SU-DHL-6 (cell line): ENCODE measurements at regions not wholly inside any gene's neighbourhood (a gene's known extent, or its start where the extent isn't known, plus 50 kb on each side); places are given as distances from the start of the nearest gene placed in this dataset.

Experiments
- H2AFZ ChIP-seq: fragments of 200-600 bp; sonication (generic); 2 replicates; pipeline ENCODE4 v1.6.1; 2014; ENCODE audit warnings: low read depth, mild to moderate bottlenecking, moderate library complexity, mixed read lengths, antibody characterized with exemption, low read length; ENCODE audit not compliant: severe bottlenecking
- H3F3A ChIP-seq: fragments of 200-600 bp; shearing (Covaris generic); 2 replicates; pipeline ENCODE4 v1.6.0; 2016; ENCODE audit warnings: antibody characterized with exemption, mild to moderate bottlenecking; ENCODE audit not compliant: insufficient read depth
- H3K27ac ChIP-seq: fragments of 200-600 bp; sonication (generic); 2 replicates; pipeline ENCODE4 v1.5.1; 2016; ENCODE audit warnings: low read depth, mild to moderate bottlenecking, low read length, moderate library complexity, mixed read lengths
- H3K27me3 ChIP-seq: fragments of 200-600 bp; sonication (generic), shearing (Covaris generic); 2 replicates; pipeline ENCODE4 v1.6.0; 2014; ENCODE audit warnings: mild to moderate bottlenecking, low read length
- H3K36me3 ChIP-seq: fragments of 200-600 bp; sonication (generic); 2 replicates; pipeline ENCODE4 v1.6.1; 2014; ENCODE audit warnings: mild to moderate bottlenecking, low read length, mixed read lengths
- H3K4me2 ChIP-seq: fragments of 300-600, 200-600 bp; shearing (Covaris generic), sonication (generic); 2 replicates; pipeline ENCODE4 v1.6.0; 2014; ENCODE audit warnings: low read length, low read depth, mild to moderate bottlenecking; ENCODE audit not compliant: poor library complexity, severe bottlenecking
- H3K4me3 ChIP-seq: fragments of 200-600 bp; sonication (generic); 2 replicates; pipeline ENCODE4 v1.5.1; 2014; ENCODE audit warnings: antibody characterized with exemption, low read length, mild to moderate bottlenecking, mixed read lengths; ENCODE audit not compliant: insufficient read depth, poor library complexity, severe bottlenecking
- H3K79me2 ChIP-seq: fragments of 200-600 bp; sonication (generic); 2 replicates; pipeline ENCODE4 v1.6.1; 2014; ENCODE audit warnings: mild to moderate bottlenecking, low read length, moderate library complexity; ENCODE audit not compliant: insufficient read depth
- H3K9ac ChIP-seq: fragments of 200-600 bp; sonication (generic); 2 replicates; pipeline ENCODE4 v1.7.0; 2014; ENCODE audit warnings: mild to moderate bottlenecking, low read length
- H3K9me2 ChIP-seq: fragments of 200-600 bp; sonication (generic); replicated peaks from 2 replicates; pipeline ENCODE4 v1.6.1; 2014; ENCODE audit warnings: low read length; ENCODE audit not compliant: insufficient read depth
- H3K9me3 ChIP-seq: fragments of 200-600 bp; sonication (generic); 2 replicates; pipeline ENCODE4 v1.6.1; 2014; ENCODE audit warnings: low read length, mixed read lengths; ENCODE audit not compliant: insufficient read depth
- H4K20me1 ChIP-seq: fragments of 200-600 bp; sonication (generic); 2 replicates; pipeline ENCODE4 v1.6.1; 2014; ENCODE audit warnings: low read depth, mild to moderate bottlenecking, antibody characterized with exemption, low read length, moderate library complexity, mixed read lengths
- EZH2phosphoT487 ChIP-seq: fragments of 200-600 bp; sonication (generic), shearing (Covaris generic); conservative IDR thresholded peaks from 2 replicates; pipeline ENCODE4 v1.6.1; 2018; ENCODE audit warnings: mild to moderate bottlenecking, antibody characterized with exemption, low read length, moderate library complexity, mixed read lengths
- TF ChIP-seq, protein P1 (sequence below): fragments of 200-600 bp; sonication (generic); IDR thresholded peaks from one replicate; pipeline ENCODE4 v1.5.1; 2017; ENCODE audit warnings: antibody characterized with exemption, mild to moderate bottlenecking, low read length, moderate library complexity; ENCODE audit not compliant: insufficient read depth, poor library complexity, severe bottlenecking

DNA sequence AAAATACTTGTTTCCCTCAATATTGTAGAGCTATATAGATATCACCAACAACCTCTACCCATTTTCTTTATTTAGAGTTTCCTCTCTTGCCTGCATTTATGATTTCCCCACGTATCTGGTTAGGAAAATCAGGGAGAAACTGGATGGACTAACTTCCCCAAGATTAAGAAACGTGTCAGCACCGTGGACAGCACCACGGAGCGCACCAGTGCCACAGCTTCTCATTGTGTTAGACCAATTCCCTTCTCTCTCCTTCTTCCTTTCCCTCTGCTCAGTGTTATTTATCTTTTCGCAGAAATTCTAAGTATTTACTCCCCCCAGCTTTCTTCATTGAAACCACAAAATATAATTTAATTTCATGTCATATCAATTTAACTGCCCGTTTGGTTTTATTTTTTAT, 568.6 kb upstream of the BOD1L1 start:
- Histone ChIP-seq H3K9me3 (no peaks in the 10 kb centered on the region), H3K9me2 (no peaks in the 10 kb centered on the region), H3K27ac (no peak overlapping the region), H3K36me3 (no peaks in the 10 kb centered on the region), H3K9ac (no peak overlapping the region), H2AFZ (no peak overlapping the region), H3K27me3 (no peaks in the 10 kb centered on the region), H4K20me1 (no peaks in the 10 kb centered on the region), H3K4me2 (no peak overlapping the region), H3K79me2 (no peaks in the 10 kb centered on the region), H3F3A (no peaks in the 10 kb centered on the region), H3K4me3 (no peak overlapping the region)
- no peak for TF ChIP-seq EZH2phosphoT487
- TF ChIP-seq, protein P1, sequence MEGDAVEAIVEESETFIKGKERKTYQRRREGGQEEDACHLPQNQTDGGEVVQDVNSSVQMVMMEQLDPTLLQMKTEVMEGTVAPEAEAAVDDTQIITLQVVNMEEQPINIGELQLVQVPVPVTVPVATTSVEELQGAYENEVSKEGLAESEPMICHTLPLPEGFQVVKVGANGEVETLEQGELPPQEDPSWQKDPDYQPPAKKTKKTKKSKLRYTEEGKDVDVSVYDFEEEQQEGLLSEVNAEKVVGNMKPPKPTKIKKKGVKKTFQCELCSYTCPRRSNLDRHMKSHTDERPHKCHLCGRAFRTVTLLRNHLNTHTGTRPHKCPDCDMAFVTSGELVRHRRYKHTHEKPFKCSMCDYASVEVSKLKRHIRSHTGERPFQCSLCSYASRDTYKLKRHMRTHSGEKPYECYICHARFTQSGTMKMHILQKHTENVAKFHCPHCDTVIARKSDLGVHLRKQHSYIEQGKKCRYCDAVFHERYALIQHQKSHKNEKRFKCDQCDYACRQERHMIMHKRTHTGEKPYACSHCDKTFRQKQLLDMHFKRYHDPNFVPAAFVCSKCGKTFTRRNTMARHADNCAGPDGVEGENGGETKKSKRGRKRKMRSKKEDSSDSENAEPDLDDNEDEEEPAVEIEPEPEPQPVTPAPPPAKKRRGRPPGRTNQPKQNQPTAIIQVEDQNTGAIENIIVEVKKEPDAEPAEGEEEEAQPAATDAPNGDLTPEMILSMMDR, result no peak

DNA sequence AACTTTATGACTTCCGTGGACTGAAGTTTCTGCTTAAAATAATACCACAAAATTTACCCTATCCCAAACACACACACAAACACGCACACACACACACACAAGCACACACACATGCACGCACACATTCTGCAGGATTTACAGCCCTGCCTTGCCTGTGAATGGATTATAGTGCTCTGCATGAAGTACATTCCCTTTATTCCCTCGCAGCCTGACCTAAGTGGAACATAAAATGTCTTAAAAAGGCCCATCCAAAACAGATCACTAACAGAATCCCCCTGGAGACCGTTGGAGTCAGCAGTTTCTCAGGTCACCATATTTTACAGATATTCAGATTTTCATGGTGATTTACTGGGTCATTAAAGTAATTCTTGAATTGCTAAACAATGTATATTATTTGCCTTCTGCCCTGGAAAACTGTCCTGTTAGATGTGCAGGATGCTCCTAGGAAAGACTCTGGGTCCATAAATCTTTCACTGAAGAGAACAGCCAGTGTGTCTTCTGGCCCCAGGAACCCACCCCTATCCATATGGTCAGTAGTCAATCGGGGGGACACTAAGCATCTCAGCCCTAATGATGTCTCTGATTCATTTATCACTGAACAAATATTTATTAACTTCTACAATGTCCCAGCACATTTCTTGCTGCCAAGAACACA, 587.7 kb upstream of the BOD1L1 start:
- no peak overlapping the region for H3K4me2 ChIP-seq
- TF ChIP-seq, protein P1, result no peak
- no peak for TF ChIP-seq EZH2phosphoT487
- no peaks in the 10 kb centered on the region for H3K36me3 ChIP-seq
- H3K9ac ChIP-seq, result no peak overlapping the region
- H3K27ac ChIP-seq, result no peak overlapping the region
- H3K4me3 ChIP-seq, result no peak overlapping the region
- no peaks in the 10 kb centered on the region for H3K9me2 ChIP-seq
- H4K20me1 ChIP-seq, result no peaks in the 10 kb centered on the region
- no peaks in the 10 kb centered on the region for H3F3A ChIP-seq
- H2AFZ ChIP-seq, result no peak overlapping the region
- no peaks in the 10 kb centered on the region for H3K79me2 ChIP-seq
- H3K27me3 ChIP-seq, result no peaks in the 10 kb centered on the region
- H3K9me3 ChIP-seq, result no peaks in the 10 kb centered on the region

- Histone ChIP-seq H3K4me3 (no peak overlapping the region), H3F3A (no peaks in the 10 kb centered on the region), H3K79me2 (no peaks in the 10 kb centered on the region), H2AFZ (no peak overlapping the region), H4K20me1 (no peaks in the 10 kb centered on the region), H3K9ac (no peak overlapping the region), H3K36me3 (no peaks in the 10 kb centered on the region), H3K9me2 (no peaks in the 10 kb centered on the region), H3K9me3 (no peaks in the 10 kb centered on the region), H3K27me3 (no peaks in the 10 kb centered on the region), H3K27ac (no peak overlapping the region), H3K4me2 (no peak overlapping the region)
- TF ChIP-seq, protein P1, result no peak
- TF ChIP-seq EZH2phosphoT487, result no peak
Measured at GRCh38 chr4:14217401-14217800, 589.9 kb upstream of the BOD1L1 start.
